OCI-LY7 (cell line): ENCODE measurements at regions not wholly inside any gene's neighbourhood (a gene's known extent, or its start where the extent isn't known, plus 50 kb on each side); places are given as distances from the start of the nearest gene placed in this dataset.

Experiments
- BruUV-seq: library from RNA; stranded (reverse); fragments of 400-500 nt; replicated peaks from 2 replicates; lab custom pipeline; 2021; lab: Mats Ljungman, UMichigan
- CTCF ChIA-PET: fragments of 300-600 bp; sonication (Branson Sonifier 250); formaldehyde crosslinking; loops from one replicate; lab custom pipeline; 2022; ENCODE audit warnings: antibody characterized with exemption; ENCODE audit not compliant: unreplicated experiment; lab: Charles Lee
- POLR2A ChIA-PET: fragments of 300-600 bp; sonication (Branson Sonifier 250); formaldehyde crosslinking; loops from one replicate; lab custom pipeline; 2022; ENCODE audit warnings: antibody characterized with exemption; lab: Charles Lee
- DNase-seq: peaks from one replicate; pipeline ENCODE4 v3.0.0-alpha.2; 2015; ENCODE audit warnings: low spot score
- H2AFZ ChIP-seq: fragments of 200-600 bp; sonication (generic), shearing (Covaris generic); 2 replicates; pipeline ENCODE4 v1.6.1; 2014; ENCODE audit warnings: mild to moderate bottlenecking, antibody characterized with exemption, low read length, moderate library complexity
- H3K27ac ChIP-seq: fragments of 200-600 bp; sonication (generic); 2 replicates; pipeline ENCODE4 v1.5.1; 2014; ENCODE audit warnings: mixed run types, low read depth, mild to moderate bottlenecking, moderate library complexity, low read length, inconsistent platforms; ENCODE audit not compliant: poor library complexity, severe bottlenecking
- H3K36me3 ChIP-seq: fragments of 200-600 bp; sonication (generic); 2 replicates; pipeline ENCODE4 v1.6.1; 2014; ENCODE audit warnings: mild to moderate bottlenecking, antibody characterized with exemption, low read length, moderate library complexity, mixed read lengths; ENCODE audit not compliant: insufficient read depth
- H3K4me1 ChIP-seq: fragments of 200-600 bp; sonication (generic); 2 replicates; pipeline ENCODE4 v1.5.1; 2014; ENCODE audit warnings: mild to moderate bottlenecking, low read length; ENCODE audit not compliant: insufficient read depth, poor library complexity, severe bottlenecking
- H3K4me2 ChIP-seq: fragments of 200-600 bp; sonication (generic); 2 replicates; pipeline ENCODE4 v1.6.1; 2014; ENCODE audit warnings: mild to moderate bottlenecking, low read length
- H3K4me3 ChIP-seq: fragments of 200-600 bp; sonication (generic); 2 replicates; pipeline ENCODE4 v1.5.1; 2014; ENCODE audit warnings: mild to moderate bottlenecking, low read depth, low read length; ENCODE audit not compliant: poor library complexity, severe bottlenecking
- H3K79me2 ChIP-seq: fragments of 200-600 bp; sonication (generic); 2 replicates; pipeline ENCODE4 v1.6.1; 2016; ENCODE audit warnings: low read depth, mild to moderate bottlenecking, low read length, moderate library complexity, mixed read lengths; ENCODE audit not compliant: insufficient read depth
- H3K9me2 ChIP-seq: fragments of 200-600 bp; sonication (generic); 2 replicates; pipeline ENCODE4 v1.6.1; 2016; ENCODE audit warnings: mild to moderate bottlenecking, low read length, mixed read lengths; ENCODE audit not compliant: insufficient read depth
- H3K9me3 ChIP-seq: fragments of 200-600 bp; sonication (generic); 2 replicates; pipeline ENCODE4 v1.6.1; 2014; ENCODE audit warnings: mild to moderate bottlenecking, mixed run types, low read length, mixed read lengths
- H4K20me1 ChIP-seq: fragments of 200-600 bp; sonication (generic); 2 replicates; pipeline ENCODE4 v1.6.1; 2014; ENCODE audit warnings: mild to moderate bottlenecking, antibody characterized with exemption, low read length, moderate library complexity, mixed read lengths; ENCODE audit not compliant: insufficient read depth
- EZH2phosphoT487 ChIP-seq: fragments of 200-600 bp; sonication (generic); IDR thresholded peaks from 2 replicates; pipeline ENCODE4 v1.6.1; 2018; ENCODE audit warnings: low read depth, borderline replicate concordance, mild to moderate bottlenecking, mixed run types, antibody characterized with exemption, low read length, moderate library complexity, mixed read lengths
- intact Hi-C: fragments of 100-400 bp; cut with micrococcal nuclease; formaldehyde crosslinking; loops from one replicate; pipeline ENCODE4 v1.10.0; 2022; ENCODE audit not compliant: unreplicated experiment
- TF ChIP-seq, protein P1 (sequence below): fragments of 200-600 bp; sonication (generic); conservative IDR thresholded peaks from 2 replicates; pipeline ENCODE4 v1.5.1; 2014; ENCODE audit warnings: mild to moderate bottlenecking, antibody characterized with exemption, low read length, moderate library complexity, mixed read lengths

DNA sequence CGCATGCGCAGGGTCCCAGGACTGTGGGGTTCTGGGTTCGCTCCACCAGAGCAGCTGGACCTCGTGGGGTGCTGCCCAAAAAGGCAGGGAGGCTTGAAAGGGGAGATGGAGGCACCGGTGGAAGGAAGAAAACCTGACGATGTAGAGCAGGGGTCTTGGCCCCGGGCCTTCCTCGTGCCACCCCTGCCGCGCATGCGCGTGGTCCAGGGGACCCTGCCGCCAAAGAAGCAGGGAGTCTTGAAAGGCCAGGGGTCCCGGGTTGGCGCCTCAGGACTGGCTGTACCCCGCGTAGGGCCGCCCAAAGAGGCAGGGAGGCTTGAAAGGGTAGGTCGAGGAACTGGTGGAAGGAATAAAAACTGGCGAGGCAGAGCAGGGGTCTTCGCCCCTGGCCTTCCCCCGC lies 321.0 kb downstream of the ALG10 start:
- POLR2A ChIA-PET, result no interaction called here
- CTCF ChIA-PET, result no interaction called here
- TF ChIP-seq EZH2phosphoT487, result no peak
- TF ChIP-seq, protein P1, sequence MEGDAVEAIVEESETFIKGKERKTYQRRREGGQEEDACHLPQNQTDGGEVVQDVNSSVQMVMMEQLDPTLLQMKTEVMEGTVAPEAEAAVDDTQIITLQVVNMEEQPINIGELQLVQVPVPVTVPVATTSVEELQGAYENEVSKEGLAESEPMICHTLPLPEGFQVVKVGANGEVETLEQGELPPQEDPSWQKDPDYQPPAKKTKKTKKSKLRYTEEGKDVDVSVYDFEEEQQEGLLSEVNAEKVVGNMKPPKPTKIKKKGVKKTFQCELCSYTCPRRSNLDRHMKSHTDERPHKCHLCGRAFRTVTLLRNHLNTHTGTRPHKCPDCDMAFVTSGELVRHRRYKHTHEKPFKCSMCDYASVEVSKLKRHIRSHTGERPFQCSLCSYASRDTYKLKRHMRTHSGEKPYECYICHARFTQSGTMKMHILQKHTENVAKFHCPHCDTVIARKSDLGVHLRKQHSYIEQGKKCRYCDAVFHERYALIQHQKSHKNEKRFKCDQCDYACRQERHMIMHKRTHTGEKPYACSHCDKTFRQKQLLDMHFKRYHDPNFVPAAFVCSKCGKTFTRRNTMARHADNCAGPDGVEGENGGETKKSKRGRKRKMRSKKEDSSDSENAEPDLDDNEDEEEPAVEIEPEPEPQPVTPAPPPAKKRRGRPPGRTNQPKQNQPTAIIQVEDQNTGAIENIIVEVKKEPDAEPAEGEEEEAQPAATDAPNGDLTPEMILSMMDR, result no peak

DNA sequence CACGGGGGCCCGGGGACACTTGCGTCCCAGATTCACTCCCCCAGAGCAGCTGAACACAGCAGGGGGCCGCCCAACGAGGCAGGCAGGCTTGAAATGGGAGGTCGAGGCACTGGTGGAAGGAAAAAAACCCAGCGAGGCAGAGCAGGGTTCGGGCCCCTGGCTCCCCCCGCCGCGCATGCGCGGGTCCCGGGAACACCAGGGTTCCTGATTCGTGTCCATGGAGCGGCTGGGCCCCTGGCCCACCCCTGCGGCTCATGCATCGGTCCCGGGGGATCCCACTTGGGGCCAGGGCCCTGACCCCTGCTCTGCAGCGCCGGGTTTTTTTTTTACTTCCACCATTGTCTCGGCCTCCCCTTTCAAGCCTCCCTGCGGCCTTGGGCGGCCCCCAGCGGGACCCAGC lies 321.5 kb downstream of the ALG10 start:
- DNase-seq, result no peak
- Histone ChIP-seq H3K9me2 (no peaks in the 10 kb centered on the region), H3K4me1 (no peaks in the 10 kb centered on the region), H2AFZ (no peak overlapping the region), H3K9me3 (no peaks in the 10 kb centered on the region), H3K4me3 (no peak overlapping the region), H3K79me2 (no peaks in the 10 kb centered on the region), H4K20me1 (no peaks in the 10 kb centered on the region), H3K4me2 (no peak overlapping the region), H3K27ac (no peak overlapping the region), H3K36me3 (no peaks in the 10 kb centered on the region)
- TF ChIP-seq, protein P1, result no peak
- TF ChIP-seq EZH2phosphoT487, result no peak
- CTCF ChIA-PET, result no interaction called here
- POLR2A ChIA-PET, result no interaction called here
- no TSS peak for BruUV-seq
- intact Hi-C loops, result no loop called here

More for the DNA sequence above, 321.0 kb downstream of the ALG10 start:
- no peak for DNase-seq
- intact Hi-C loops, result no loop called here
- Histone ChIP-seq H4K20me1 (no peaks in the 10 kb centered on the region), H3K27ac (no peak overlapping the region), H3K4me2 (no peak overlapping the region), H3K4me3 (no peak overlapping the region), H3K4me1 (no peaks in the 10 kb centered on the region), H2AFZ (no peak overlapping the region), H3K79me2 (no peaks in the 10 kb centered on the region), H3K9me3 (no peaks in the 10 kb centered on the region), H3K9me2 (no peaks in the 10 kb centered on the region), H3K36me3 (no peaks in the 10 kb centered on the region)
- no TSS peak for BruUV-seq

DNA sequence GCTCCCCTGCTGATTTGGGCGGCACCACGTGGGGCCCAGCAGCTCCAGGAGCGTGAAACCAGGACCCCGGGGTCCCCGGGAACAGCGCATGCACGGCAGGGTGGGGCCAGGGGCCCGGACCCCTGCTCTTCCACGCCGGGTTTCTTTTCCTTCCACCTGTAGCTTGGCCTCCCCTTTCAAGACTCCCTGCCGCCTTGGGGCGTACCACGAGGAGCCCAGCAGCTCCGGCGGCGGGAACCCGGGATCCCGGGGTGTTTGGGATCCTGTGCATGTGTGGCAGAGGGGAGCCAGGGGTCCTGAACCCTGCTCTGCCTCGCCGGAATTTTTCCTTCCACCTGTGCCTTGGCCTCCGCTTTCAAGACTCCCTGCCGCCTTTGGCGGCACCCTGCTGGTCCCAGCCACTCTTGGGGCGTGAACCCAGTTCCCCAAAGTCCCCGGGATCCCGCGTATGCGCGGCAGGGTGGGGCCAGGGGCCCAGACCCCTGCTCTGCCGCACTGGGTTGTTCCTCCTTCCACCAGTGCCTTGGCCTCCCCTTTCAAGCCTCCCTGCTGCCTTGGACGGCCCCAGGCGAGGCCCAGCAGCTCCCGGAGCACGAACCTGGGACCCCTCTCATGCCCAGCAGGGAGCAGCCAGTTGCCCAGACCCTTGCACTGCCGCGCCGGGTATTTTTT lies 322.7 kb downstream of the ALG10 start:
- Histone ChIP-seq H4K20me1 (no peaks in the 10 kb centered on the region), H2AFZ (no peak overlapping the region), H3K79me2 (no peaks in the 10 kb centered on the region), H3K4me2 (no peak overlapping the region), H3K9me3 (no peaks in the 10 kb centered on the region), H3K36me3 (no peaks in the 10 kb centered on the region), H3K27ac (no peak overlapping the region), H3K4me3 (no peak overlapping the region), H3K9me2 (no peaks in the 10 kb centered on the region), H3K4me1 (no peaks in the 10 kb centered on the region)
- no TSS peak for BruUV-seq
- ChIA-PET CTCF (no interaction called here), POLR2A (no interaction called here)
- no peak for DNase-seq
- intact Hi-C loops, result no loop called here
- TF ChIP-seq, protein P1, result no peak
- TF ChIP-seq EZH2phosphoT487, result no peak
